ENCODE measurements at regions not wholly inside any gene's neighbourhood (a gene's known extent, or its start where the extent isn't known, plus 50 kb on each side); places are given as distances from the start of the nearest gene placed in this dataset.
A peak's percentile ranks its signal among the peaks of the same experiment; 100 is the strongest.

DNA sequence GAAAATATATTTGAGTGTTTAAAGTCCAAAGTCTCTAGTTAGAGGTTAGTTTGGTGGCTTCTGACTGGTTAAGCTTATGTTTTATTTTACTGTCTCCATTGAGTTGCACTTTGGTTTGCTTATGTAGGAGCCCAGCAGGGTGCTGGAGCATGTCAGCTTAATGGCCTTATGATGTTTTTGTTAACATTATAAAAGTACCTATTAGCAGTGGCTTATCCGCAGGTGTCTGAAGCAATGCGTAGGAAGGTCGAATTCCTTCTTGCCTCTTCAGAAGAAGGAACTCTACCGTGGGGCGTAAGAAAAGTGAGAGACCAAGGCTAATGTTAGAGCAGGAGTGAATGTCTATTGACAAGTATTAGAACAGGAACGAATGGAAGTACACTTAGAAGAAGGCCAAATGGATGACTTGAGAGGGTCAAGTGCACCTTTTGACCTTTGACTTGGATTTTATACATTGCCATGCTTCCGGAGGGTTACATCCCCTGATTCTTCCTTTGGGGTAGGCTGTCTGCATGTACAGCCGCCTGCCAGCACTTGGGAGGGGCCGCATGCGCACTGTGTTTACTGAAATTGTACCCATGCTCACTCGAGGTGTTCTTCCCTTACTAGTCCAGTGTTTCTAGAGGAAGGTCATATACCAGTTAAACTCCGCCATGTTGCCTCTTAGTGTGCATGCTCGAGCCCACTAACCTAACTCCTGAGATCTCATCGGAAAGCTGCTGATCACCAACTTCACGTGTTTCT is 793.9 kb upstream of the PCDH9 start:
- Histone ChIP-seq H3K36me3 (ENCODE audit: control insufficient read depth, insufficient read depth, low read length) (no peaks in the 10 kb centered on the region), H3K4me3 (ENCODE audit: low read depth, low read length) (no peak overlapping the region), H3K27me3 (ENCODE audit: control insufficient read depth, insufficient read depth, low read length) (no peaks in the 10 kb centered on the region)
- DNase-seq (ENCODE audit: low read depth) = no peak
- TF ChIP-seq, protein P1, sequence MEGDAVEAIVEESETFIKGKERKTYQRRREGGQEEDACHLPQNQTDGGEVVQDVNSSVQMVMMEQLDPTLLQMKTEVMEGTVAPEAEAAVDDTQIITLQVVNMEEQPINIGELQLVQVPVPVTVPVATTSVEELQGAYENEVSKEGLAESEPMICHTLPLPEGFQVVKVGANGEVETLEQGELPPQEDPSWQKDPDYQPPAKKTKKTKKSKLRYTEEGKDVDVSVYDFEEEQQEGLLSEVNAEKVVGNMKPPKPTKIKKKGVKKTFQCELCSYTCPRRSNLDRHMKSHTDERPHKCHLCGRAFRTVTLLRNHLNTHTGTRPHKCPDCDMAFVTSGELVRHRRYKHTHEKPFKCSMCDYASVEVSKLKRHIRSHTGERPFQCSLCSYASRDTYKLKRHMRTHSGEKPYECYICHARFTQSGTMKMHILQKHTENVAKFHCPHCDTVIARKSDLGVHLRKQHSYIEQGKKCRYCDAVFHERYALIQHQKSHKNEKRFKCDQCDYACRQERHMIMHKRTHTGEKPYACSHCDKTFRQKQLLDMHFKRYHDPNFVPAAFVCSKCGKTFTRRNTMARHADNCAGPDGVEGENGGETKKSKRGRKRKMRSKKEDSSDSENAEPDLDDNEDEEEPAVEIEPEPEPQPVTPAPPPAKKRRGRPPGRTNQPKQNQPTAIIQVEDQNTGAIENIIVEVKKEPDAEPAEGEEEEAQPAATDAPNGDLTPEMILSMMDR (IDR thresholded peaks at IDR 0.05; ENCODE audit: insufficient read depth, low read length, poor library complexity, severe bottlenecking) = no peak

DNA sequence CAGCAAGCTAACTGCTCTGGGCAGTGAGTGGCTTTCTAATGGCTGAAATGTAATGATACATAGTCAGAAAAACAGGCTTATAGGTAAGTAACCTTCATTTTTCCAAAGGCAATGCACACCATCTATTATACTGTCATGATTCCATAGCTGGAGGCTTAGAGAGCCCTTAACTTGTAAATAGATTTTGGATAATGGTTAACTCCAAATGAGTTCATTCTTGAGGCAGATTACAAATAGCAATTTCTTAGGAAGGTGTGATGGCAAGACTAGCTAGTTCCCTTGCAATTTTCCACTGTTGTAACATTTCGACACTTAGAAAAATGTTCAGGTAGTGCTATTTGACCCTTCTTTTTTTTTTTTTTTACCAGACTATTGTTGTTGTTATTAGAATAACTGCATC is 789.8 kb upstream of the PCDH9 start:
- DNase-seq (ENCODE audit: low read depth) = peak; percentile 10
- Histone ChIP-seq H3K27me3 (ENCODE audit: control insufficient read depth, insufficient read depth, low read length) (no peaks in the 10 kb centered on the region), H3K4me3 (ENCODE audit: low read depth, low read length) (no peak overlapping the region), H3K36me3 (ENCODE audit: control insufficient read depth, insufficient read depth, low read length) (no peaks in the 10 kb centered on the region)
- TF ChIP-seq, protein P1 (IDR thresholded peaks at IDR 0.05; ENCODE audit: insufficient read depth, low read length, poor library complexity, severe bottlenecking) = no peak

DNA sequence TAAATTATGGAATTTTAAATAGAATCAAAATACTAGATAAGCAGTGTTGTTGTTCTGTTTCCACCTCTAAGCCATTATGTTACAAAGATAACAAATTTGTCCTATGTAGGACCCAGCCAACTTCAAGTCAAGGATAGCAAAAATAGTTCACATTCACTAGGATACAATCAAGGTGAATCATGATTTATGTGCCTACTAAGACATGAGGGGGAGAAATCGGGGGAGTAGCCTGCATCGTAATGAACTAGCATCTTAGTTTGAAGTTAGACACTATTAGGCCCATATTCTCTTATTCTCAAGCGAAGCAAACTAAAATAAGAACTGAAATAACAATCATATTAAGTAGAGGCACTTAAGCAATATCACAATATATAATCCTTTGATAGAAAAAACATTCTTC is 779.4 kb upstream of the PCDH9 start:
- TF ChIP-seq, protein P1 (IDR thresholded peaks at IDR 0.05; ENCODE audit: insufficient read depth, low read length, poor library complexity, severe bottlenecking) = no peak
- Histone ChIP-seq H3K36me3 (ENCODE audit: control insufficient read depth, insufficient read depth, low read length) (no peaks in the 10 kb centered on the region), H3K27me3 (ENCODE audit: control insufficient read depth, insufficient read depth, low read length) (no peaks in the 10 kb centered on the region), H3K4me3 (ENCODE audit: low read depth, low read length) (no peak overlapping the region)
- no peak for DNase-seq (ENCODE audit: low read depth)

DNA sequence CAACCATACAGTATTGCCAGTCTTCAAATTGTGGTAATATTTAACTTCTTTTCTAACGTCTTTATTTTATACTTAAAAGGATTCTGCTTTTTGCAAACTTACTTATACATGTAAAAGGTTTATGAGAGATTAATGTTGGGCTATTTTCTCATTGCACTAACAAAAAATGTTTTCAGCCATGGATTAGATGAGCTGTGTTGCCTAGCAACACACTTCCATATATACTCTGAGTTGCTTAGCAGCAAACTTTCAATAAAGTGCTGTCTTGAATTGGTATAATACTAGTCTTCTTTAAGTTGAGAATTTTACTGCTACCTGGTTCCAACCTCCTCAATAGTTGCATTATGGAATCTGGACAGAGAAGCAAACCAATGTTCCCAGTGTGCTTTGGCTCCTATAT is 777.4 kb upstream of the PCDH9 start:
- no peak for DNase-seq (ENCODE audit: low read depth)
- Histone ChIP-seq H3K27me3 (ENCODE audit: control insufficient read depth, insufficient read depth, low read length) (no peaks in the 10 kb centered on the region), H3K36me3 (ENCODE audit: control insufficient read depth, insufficient read depth, low read length) (no peaks in the 10 kb centered on the region), H3K4me3 (ENCODE audit: low read depth, low read length) (no peak overlapping the region)
- TF ChIP-seq, protein P1 (IDR thresholded peaks at IDR 0.05; ENCODE audit: insufficient read depth, low read length, poor library complexity, severe bottlenecking) = no peak

DNA sequence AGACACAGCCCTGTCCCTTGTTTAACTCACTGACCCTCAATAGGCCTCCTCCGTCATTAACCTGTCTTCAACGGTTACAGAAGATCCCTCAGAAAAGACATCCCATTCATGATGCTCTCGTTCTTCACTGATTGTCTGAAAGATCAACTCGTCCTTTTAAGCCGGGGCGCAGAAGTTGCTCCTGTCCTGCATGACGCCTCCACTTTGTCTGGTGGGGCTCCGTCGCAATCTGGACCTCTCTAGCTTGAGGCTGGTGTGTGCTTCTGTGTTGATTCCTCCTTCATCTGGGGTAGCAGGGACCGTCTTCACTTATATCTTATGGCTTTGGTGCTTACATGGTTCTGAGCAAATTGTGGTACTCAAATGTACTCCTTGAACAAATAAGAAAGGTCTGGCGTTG is 766.0 kb upstream of the PCDH9 start:
- no peak for DNase-seq (ENCODE audit: low read depth)
- Histone ChIP-seq H3K27me3 (ENCODE audit: control insufficient read depth, insufficient read depth, low read length) (no peaks in the 10 kb centered on the region), H3K4me3 (ENCODE audit: low read depth, low read length) (no peak overlapping the region), H3K36me3 (ENCODE audit: control insufficient read depth, insufficient read depth, low read length) (no peaks in the 10 kb centered on the region)
- TF ChIP-seq, protein P1 (IDR thresholded peaks at IDR 0.05; ENCODE audit: insufficient read depth, low read length, poor library complexity, severe bottlenecking) = no peak

DNA sequence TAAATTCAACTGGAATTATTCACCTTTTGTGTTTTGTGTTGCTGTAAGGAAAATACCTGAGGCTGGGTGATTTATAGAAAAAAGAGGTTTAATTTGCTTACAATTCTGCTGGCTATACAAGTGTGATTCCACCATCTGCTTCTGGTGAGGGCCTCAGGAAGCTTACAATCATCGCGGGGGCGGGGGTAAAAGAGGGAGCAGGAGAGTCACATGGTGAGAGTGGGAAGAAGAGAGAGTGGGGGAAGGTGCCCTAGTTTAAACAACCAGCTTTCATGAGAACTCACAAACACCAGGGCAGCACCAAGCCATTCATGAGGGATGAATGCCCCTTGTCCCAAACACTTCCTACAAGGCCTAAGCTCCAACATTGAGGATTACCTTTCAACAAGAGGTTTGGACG is 760.7 kb upstream of the PCDH9 start:
- no peak for DNase-seq (ENCODE audit: low read depth)
- TF ChIP-seq, protein P1 (IDR thresholded peaks at IDR 0.05; ENCODE audit: insufficient read depth, low read length, poor library complexity, severe bottlenecking) = no peak
- Histone ChIP-seq H3K4me3 (ENCODE audit: low read depth, low read length) (no peak overlapping the region), H3K27me3 (ENCODE audit: control insufficient read depth, insufficient read depth, low read length) (no peaks in the 10 kb centered on the region), H3K36me3 (ENCODE audit: control insufficient read depth, insufficient read depth, low read length) (no peaks in the 10 kb centered on the region)
